ENCODE measurements at regions not wholly inside any gene's neighbourhood (a gene's known extent, or its start where the extent isn't known, plus 50 kb on each side); places are given as distances from the start of the nearest gene placed in this dataset.

DNA sequence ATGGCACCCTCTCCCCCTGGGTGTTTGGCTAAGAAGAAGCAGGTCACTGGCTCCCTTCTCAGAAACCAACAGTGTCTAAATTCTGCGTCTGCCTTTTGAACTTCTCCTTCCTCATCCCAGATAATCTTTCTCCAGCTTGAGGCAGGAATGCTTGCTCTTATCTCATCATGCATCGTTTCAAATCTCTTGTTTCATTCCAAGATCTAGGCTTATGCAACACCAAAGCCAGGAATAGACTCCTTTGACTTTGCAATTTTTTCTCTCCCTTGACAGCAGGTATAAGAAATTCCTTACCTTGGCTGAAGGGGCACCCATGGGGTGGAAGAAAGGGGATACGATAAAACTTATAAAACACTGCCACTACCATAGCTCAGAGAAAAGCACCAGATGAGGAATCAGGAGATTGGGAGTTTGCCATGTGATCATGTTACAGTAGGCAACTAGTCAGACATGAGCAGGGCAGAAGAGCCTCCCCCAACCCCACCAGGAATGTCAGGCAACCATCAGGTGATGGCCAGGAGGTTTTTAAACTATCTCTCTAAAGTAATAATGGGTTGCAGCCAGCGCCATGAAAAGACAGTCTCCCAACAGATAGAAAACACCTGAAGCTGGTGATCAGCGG is 498.9 kb downstream of the KLF12 start:
- H3K36me3 Mint-ChIP-seq (ENCODE audit: insufficient read depth, unreplicated experiment): no peaks in the 10 kb centered on the region
- ChIA-PET CTCF (interaction anchor here (0.7 to 1.0 kb wide), 2 partner anchors 11 to 885 kb away, joined by 3 to 5 read pairs; no protein-coding TSS in a partner anchor), POLR2A (no interaction called here)
- no peaks in the 10 kb centered on the region for H3K27me3 Mint-ChIP-seq (ENCODE audit: insufficient read depth, unreplicated experiment)
- no peak for DNase-seq (ENCODE audit: unreplicated experiment)
- no peaks in the 10 kb centered on the region for H3K9me3 Mint-ChIP-seq (ENCODE audit: unreplicated experiment)
- H3K4me1 Mint-ChIP-seq (ENCODE audit: insufficient read depth, unreplicated experiment): no peaks in the 10 kb centered on the region
- intact Hi-C loops (cut with micrococcal nuclease): no loop called here
- no peak overlapping the region for H3K4me3 Mint-ChIP-seq (ENCODE audit: unreplicated experiment)
- H3K27ac Mint-ChIP-seq (ENCODE audit: low read depth, unreplicated experiment): no peak overlapping the region
- no peak for TF ChIP-seq CTCF (IDR thresholded peaks at IDR 0.05; ENCODE audit: unreplicated experiment)
- BruUV-seq (replicated peaks): no TSS peak

GRCh38 chr13:73633817-73634460 is 500.3 kb downstream of the KLF12 start:
- ChIA-PET POLR2A (no interaction called here), CTCF (interaction anchor here (0.7 kb wide), 1 partner anchor 211 kb away, joined by 3 read pairs; no protein-coding TSS in a partner anchor)
- DNase-seq (ENCODE audit: unreplicated experiment): no peak
- H3K9me3 Mint-ChIP-seq (ENCODE audit: unreplicated experiment): no peaks in the 10 kb centered on the region
- H3K27me3 Mint-ChIP-seq (ENCODE audit: insufficient read depth, unreplicated experiment): no peaks in the 10 kb centered on the region
- H3K4me3 Mint-ChIP-seq (ENCODE audit: unreplicated experiment): no peak overlapping the region
- intact Hi-C loops (cut with micrococcal nuclease): no loop called here
- H3K4me1 Mint-ChIP-seq (ENCODE audit: insufficient read depth, unreplicated experiment): no peaks in the 10 kb centered on the region
- BruUV-seq (replicated peaks): no TSS peak
- TF ChIP-seq CTCF (IDR thresholded peaks at IDR 0.05; ENCODE audit: unreplicated experiment): no peak
- H3K36me3 Mint-ChIP-seq (ENCODE audit: insufficient read depth, unreplicated experiment): no peaks in the 10 kb centered on the region
- no peak overlapping the region for H3K27ac Mint-ChIP-seq (ENCODE audit: low read depth, unreplicated experiment)

- no peaks in the 10 kb centered on the region for H3K36me3 Mint-ChIP-seq (ENCODE audit: insufficient read depth, unreplicated experiment)
- H3K4me3 Mint-ChIP-seq (ENCODE audit: unreplicated experiment): no peak overlapping the region
- ChIA-PET POLR2A (no interaction called here), CTCF (no interaction called here)
- H3K9me3 Mint-ChIP-seq (ENCODE audit: unreplicated experiment): no peaks in the 10 kb centered on the region
- H3K27ac Mint-ChIP-seq (ENCODE audit: low read depth, unreplicated experiment): no peak overlapping the region
- no peak for TF ChIP-seq CTCF (IDR thresholded peaks at IDR 0.05; ENCODE audit: unreplicated experiment)
- no peaks in the 10 kb centered on the region for H3K4me1 Mint-ChIP-seq (ENCODE audit: insufficient read depth, unreplicated experiment)
- no peaks in the 10 kb centered on the region for H3K27me3 Mint-ChIP-seq (ENCODE audit: insufficient read depth, unreplicated experiment)
- intact Hi-C loops (cut with micrococcal nuclease): no loop called here
- no TSS peak for BruUV-seq (replicated peaks)
- DNase-seq (ENCODE audit: unreplicated experiment): no peak
These were observed 502.8 kb downstream of the KLF12 start for GRCh38 chr13:73631411-73631810.

DNA sequence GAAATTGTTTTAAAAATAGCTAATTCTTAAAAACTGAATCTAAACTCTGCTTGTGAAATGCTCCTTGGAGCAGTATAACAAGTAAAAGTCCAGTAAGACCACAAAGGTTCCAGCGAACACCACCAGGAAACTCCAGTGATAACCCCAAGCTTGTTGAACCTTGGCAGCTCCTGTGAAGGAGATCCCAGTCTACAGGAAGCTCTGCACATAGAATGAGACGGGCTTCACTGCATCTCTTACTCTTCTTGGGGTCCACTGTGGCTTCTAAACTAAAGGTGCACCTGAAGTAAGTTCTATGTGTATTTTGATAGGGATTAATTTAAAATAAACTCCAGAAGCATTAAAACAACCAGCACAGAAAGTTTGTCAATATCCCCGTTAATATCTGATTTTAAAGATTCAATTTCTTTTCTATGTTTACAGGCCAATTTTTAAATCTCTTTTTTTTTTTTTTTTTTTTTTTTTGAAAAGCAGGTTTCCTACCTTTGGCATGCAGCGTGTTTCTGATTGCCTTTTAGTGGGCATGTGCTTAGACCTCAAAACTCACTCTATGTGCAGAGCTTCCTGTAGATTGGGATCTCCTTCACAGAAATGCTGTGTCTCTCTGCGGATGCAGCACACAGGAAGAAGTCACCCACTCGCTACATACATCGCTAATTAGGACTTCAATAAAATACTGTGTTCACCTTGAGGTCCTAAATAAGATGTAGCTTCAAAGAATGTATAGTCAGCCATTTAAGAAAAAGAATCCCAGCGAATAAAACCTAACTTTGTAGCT is 508.5 kb downstream of the KLF12 start:
- Mint-ChIP-seq H3K36me3 (ENCODE audit: insufficient read depth, unreplicated experiment) (no peaks in the 10 kb centered on the region), H3K27me3 (ENCODE audit: insufficient read depth, unreplicated experiment) (no peaks in the 10 kb centered on the region), H3K4me3 (ENCODE audit: unreplicated experiment) (no peak overlapping the region), H3K4me1 (ENCODE audit: insufficient read depth, unreplicated experiment) (no peaks in the 10 kb centered on the region), H3K9me3 (ENCODE audit: unreplicated experiment) (no peaks in the 10 kb centered on the region), H3K27ac (ENCODE audit: low read depth, unreplicated experiment) (no peak overlapping the region)
- intact Hi-C loops (cut with micrococcal nuclease): no loop called here
- TF ChIP-seq CTCF (IDR thresholded peaks at IDR 0.05; ENCODE audit: unreplicated experiment): no peak
- DNase-seq (ENCODE audit: unreplicated experiment): no peak
- POLR2A ChIA-PET: no interaction called here
- BruUV-seq (replicated peaks): no TSS peak
- CTCF ChIA-PET: interaction anchor here (0.6 kb wide), 1 partner anchor 778 kb away, joined by 3 read pairs; no protein-coding TSS in a partner anchor
